ENCODE measurements at regions not wholly inside any gene's neighbourhood (a gene's known extent, or its start where the extent isn't known, plus 50 kb on each side); places are given as distances from the start of the nearest gene placed in this dataset.

- TF ChIP-seq NFIC (IDR thresholded peaks at IDR 0.05) (no peak), TCF12 (IDR thresholded peaks at IDR 0.05; ENCODE audit: low read depth) (no peak), EP300 (IDR thresholded peaks at IDR 0.05; ENCODE audit: borderline replicate concordance) (no peak), FOXM1 (IDR thresholded peaks at IDR 0.05; ENCODE audit: borderline replicate concordance, low read depth) (no peak), MAX (IDR thresholded peaks at IDR 0.05) (no peak), CREB1 (IDR thresholded peaks at IDR 0.05; ENCODE audit: low read depth) (no peak), ZBTB7A (IDR thresholded peaks at IDR 0.05; ENCODE audit: low read depth) (no peak), RAD21 (IDR thresholded peaks at IDR 0.05; ENCODE audit: low read depth) (no peak), CEBPB (IDR thresholded peaks at IDR 0.05) (no peak), TEAD4 (IDR thresholded peaks at IDR 0.05) (no peak), TAF1 (IDR thresholded peaks at IDR 0.05; ENCODE audit: low read depth) (no peak), YY1 (IDR thresholded peaks at IDR 0.05; ENCODE audit: low read depth) (no peak), EGR1 (IDR thresholded peaks at IDR 0.05) (no peak)
- TF ChIP-seq, protein P1, sequence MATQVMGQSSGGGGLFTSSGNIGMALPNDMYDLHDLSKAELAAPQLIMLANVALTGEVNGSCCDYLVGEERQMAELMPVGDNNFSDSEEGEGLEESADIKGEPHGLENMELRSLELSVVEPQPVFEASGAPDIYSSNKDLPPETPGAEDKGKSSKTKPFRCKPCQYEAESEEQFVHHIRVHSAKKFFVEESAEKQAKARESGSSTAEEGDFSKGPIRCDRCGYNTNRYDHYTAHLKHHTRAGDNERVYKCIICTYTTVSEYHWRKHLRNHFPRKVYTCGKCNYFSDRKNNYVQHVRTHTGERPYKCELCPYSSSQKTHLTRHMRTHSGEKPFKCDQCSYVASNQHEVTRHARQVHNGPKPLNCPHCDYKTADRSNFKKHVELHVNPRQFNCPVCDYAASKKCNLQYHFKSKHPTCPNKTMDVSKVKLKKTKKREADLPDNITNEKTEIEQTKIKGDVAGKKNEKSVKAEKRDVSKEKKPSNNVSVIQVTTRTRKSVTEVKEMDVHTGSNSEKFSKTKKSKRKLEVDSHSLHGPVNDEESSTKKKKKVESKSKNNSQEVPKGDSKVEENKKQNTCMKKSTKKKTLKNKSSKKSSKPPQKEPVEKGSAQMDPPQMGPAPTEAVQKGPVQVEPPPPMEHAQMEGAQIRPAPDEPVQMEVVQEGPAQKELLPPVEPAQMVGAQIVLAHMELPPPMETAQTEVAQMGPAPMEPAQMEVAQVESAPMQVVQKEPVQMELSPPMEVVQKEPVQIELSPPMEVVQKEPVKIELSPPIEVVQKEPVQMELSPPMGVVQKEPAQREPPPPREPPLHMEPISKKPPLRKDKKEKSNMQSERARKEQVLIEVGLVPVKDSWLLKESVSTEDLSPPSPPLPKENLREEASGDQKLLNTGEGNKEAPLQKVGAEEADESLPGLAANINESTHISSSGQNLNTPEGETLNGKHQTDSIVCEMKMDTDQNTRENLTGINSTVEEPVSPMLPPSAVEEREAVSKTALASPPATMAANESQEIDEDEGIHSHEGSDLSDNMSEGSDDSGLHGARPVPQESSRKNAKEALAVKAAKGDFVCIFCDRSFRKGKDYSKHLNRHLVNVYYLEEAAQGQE (IDR thresholded peaks at IDR 0.05; ENCODE audit: low read depth): no peak
- TF ChIP-seq, protein P2, sequence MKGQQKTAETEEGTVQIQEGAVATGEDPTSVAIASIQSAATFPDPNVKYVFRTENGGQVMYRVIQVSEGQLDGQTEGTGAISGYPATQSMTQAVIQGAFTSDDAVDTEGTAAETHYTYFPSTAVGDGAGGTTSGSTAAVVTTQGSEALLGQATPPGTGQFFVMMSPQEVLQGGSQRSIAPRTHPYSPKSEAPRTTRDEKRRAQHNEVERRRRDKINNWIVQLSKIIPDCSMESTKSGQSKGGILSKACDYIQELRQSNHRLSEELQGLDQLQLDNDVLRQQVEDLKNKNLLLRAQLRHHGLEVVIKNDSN (IDR thresholded peaks at IDR 0.05): no peak
These were observed 55.6 kb upstream of the SEMA6D start for GRCh38 chr15:47661661-47662180.

DNA sequence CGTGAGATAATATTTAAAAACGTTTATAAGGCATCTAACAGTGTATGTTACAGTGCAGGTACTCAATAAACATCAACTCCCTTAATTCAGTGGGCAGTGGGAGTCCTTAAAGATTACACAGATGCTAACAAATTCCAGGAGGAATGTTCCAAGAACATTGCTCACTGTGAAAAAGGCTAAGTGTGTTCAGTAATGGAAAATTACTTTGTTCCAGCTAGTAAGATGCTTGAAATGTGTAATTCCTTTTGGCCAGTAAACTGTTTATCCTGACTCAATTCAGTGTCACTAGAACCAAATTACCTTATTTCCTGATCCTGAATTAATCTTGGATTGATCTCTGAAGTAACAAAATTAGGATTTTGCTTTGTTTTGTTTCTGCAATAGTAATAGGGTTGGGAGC is 54.2 kb upstream of the SEMA6D start:
- TF ChIP-seq TCF12 (IDR thresholded peaks at IDR 0.05; ENCODE audit: low read depth) (no peak), RAD21 (IDR thresholded peaks at IDR 0.05; ENCODE audit: low read depth) (no peak), YY1 (IDR thresholded peaks at IDR 0.05; ENCODE audit: low read depth) (no peak), FOXM1 (IDR thresholded peaks at IDR 0.05; ENCODE audit: borderline replicate concordance, low read depth) (no peak), TAF1 (IDR thresholded peaks at IDR 0.05; ENCODE audit: low read depth) (no peak), EP300 (IDR thresholded peaks at IDR 0.05; ENCODE audit: borderline replicate concordance) (no peak), ZBTB7A (IDR thresholded peaks at IDR 0.05; ENCODE audit: low read depth) (no peak), NFIC (IDR thresholded peaks at IDR 0.05) (no peak), CEBPB (IDR thresholded peaks at IDR 0.05) (no peak), MAX (IDR thresholded peaks at IDR 0.05) (no peak), EGR1 (IDR thresholded peaks at IDR 0.05) (no peak), TEAD4 (IDR thresholded peaks at IDR 0.05) (no peak), CREB1 (IDR thresholded peaks at IDR 0.05; ENCODE audit: low read depth) (no peak)
- TF ChIP-seq, protein P1 (IDR thresholded peaks at IDR 0.05; ENCODE audit: low read depth): no peak
- TF ChIP-seq, protein P2 (IDR thresholded peaks at IDR 0.05): no peak
